ENCODE measurements at regions not wholly inside any gene's neighbourhood (a gene's known extent, or its start where the extent isn't known, plus 50 kb on each side); places are given as distances from the start of the nearest gene placed in this dataset.

DNA sequence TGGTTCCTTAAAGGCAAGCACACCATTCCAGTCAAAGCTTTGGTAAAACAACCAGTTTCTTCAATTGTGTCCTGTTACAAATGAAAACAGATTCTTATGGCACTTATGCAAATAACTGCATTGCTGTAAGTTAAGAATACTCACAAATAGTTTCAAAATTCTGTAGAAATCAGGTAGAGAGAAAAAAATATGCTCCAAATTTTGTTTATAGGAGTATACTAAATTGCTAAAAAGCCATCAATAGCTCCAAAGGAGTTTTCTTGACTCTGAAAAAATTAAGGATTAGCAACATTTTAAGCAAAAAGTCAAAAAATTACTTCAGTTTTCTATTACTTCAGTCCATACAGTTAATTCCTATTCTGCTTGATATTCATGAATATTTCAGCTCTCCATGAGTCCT lies 51.3 kb upstream of the KAT6B start:
- DNase-seq (ENCODE audit: low read depth): no peak
- TF ChIP-seq, protein P1, sequence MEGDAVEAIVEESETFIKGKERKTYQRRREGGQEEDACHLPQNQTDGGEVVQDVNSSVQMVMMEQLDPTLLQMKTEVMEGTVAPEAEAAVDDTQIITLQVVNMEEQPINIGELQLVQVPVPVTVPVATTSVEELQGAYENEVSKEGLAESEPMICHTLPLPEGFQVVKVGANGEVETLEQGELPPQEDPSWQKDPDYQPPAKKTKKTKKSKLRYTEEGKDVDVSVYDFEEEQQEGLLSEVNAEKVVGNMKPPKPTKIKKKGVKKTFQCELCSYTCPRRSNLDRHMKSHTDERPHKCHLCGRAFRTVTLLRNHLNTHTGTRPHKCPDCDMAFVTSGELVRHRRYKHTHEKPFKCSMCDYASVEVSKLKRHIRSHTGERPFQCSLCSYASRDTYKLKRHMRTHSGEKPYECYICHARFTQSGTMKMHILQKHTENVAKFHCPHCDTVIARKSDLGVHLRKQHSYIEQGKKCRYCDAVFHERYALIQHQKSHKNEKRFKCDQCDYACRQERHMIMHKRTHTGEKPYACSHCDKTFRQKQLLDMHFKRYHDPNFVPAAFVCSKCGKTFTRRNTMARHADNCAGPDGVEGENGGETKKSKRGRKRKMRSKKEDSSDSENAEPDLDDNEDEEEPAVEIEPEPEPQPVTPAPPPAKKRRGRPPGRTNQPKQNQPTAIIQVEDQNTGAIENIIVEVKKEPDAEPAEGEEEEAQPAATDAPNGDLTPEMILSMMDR (IDR thresholded peaks at IDR 0.05; ENCODE audit: insufficient read depth, low read depth, low read length): no peak
- no peak overlapping the region for H3K4me3 ChIP-seq (ENCODE audit: low read depth, low read length)
